ENCODE measurements at regions not wholly inside any gene's neighbourhood (a gene's known extent, or its start where the extent isn't known, plus 50 kb on each side); places are given as distances from the start of the nearest gene placed in this dataset.

GRCh38 chr1:244163861-244164510 is 112.9 kb downstream of the ZBTB18 start:
- TF ChIP-seq EZH2phosphoT487 (IDR thresholded peaks at IDR 0.05; ENCODE audit: borderline replicate concordance): no peak
- no peak for TF ChIP-seq CTCF (conservative IDR thresholded peaks at IDR 0.05; ENCODE audit: low read length)
- Histone ChIP-seq H3K9me3 (ENCODE audit: insufficient read depth, low read depth, low read length) (no peaks in the 10 kb centered on the region), H2AFZ (ENCODE audit: low read length) (no peak overlapping the region), H4K20me1 (ENCODE audit: insufficient read depth, low read length, poor library complexity, severe bottlenecking) (no peaks in the 10 kb centered on the region), H3K4me1 (ENCODE audit: insufficient read depth, low read length, poor library complexity, severe bottlenecking) (no peaks in the 10 kb centered on the region), H3K27me3 (ENCODE audit: insufficient read depth, low read length, poor library complexity, severe bottlenecking) (no peaks in the 10 kb centered on the region), H3K36me3 (ENCODE audit: insufficient read depth, low read length) (no peaks in the 10 kb centered on the region), H3K9ac (ENCODE audit: low read depth, low read length, poor library complexity, severe bottlenecking) (no peak overlapping the region), H3K9me2 (replicated peaks; ENCODE audit: low read depth, low read length) (no peaks in the 10 kb centered on the region), H3K4me3 (ENCODE audit: low read length, poor library complexity, severe bottlenecking) (no peak overlapping the region), H3F3A (ENCODE audit: low read depth) (no peaks in the 10 kb centered on the region), H3K79me2 (ENCODE audit: insufficient read depth, low read length) (no peaks in the 10 kb centered on the region), H3K4me2 (ENCODE audit: low read depth, low read length, poor library complexity, severe bottlenecking) (no peak overlapping the region)

GRCh38 chr1:244164511-244164890 is 113.4 kb downstream of the ZBTB18 start:
- H3K79me2 ChIP-seq (ENCODE audit: insufficient read depth, low read length): no peaks in the 10 kb centered on the region
- no peaks in the 10 kb centered on the region for H3K36me3 ChIP-seq (ENCODE audit: insufficient read depth, low read length)
- TF ChIP-seq EZH2phosphoT487 (IDR thresholded peaks at IDR 0.05; ENCODE audit: borderline replicate concordance): no peak
- TF ChIP-seq CTCF (conservative IDR thresholded peaks at IDR 0.05; ENCODE audit: low read length): no peak
- no peaks in the 10 kb centered on the region for H3K4me1 ChIP-seq (ENCODE audit: insufficient read depth, low read length, poor library complexity, severe bottlenecking)
- H3K27me3 ChIP-seq (ENCODE audit: insufficient read depth, low read length, poor library complexity, severe bottlenecking): no peaks in the 10 kb centered on the region
- H4K20me1 ChIP-seq (ENCODE audit: insufficient read depth, low read length, poor library complexity, severe bottlenecking): no peaks in the 10 kb centered on the region
- H3K4me3 ChIP-seq (ENCODE audit: low read length, poor library complexity, severe bottlenecking): no peak overlapping the region
- H2AFZ ChIP-seq (ENCODE audit: low read length): no peak overlapping the region
- no peak overlapping the region for H3K4me2 ChIP-seq (ENCODE audit: low read depth, low read length, poor library complexity, severe bottlenecking)
- H3K9me3 ChIP-seq (ENCODE audit: insufficient read depth, low read depth, low read length): no peaks in the 10 kb centered on the region
- H3F3A ChIP-seq (ENCODE audit: low read depth): no peaks in the 10 kb centered on the region
- H3K9ac ChIP-seq (ENCODE audit: low read depth, low read length, poor library complexity, severe bottlenecking): no peak overlapping the region
- no peaks in the 10 kb centered on the region for H3K9me2 ChIP-seq (replicated peaks; ENCODE audit: low read depth, low read length)

GRCh38 chr1:244165021-244165420 is 113.9 kb downstream of the ZBTB18 start:
- TF ChIP-seq EZH2phosphoT487 (IDR thresholded peaks at IDR 0.05; ENCODE audit: borderline replicate concordance) (no peak), CTCF (conservative IDR thresholded peaks at IDR 0.05; ENCODE audit: low read length) (no peak)
- Histone ChIP-seq H3K79me2 (ENCODE audit: insufficient read depth, low read length) (no peaks in the 10 kb centered on the region), H3F3A (ENCODE audit: low read depth) (no peaks in the 10 kb centered on the region), H3K9me2 (replicated peaks; ENCODE audit: low read depth, low read length) (no peaks in the 10 kb centered on the region), H3K9me3 (ENCODE audit: insufficient read depth, low read depth, low read length) (no peaks in the 10 kb centered on the region), H3K4me1 (ENCODE audit: insufficient read depth, low read length, poor library complexity, severe bottlenecking) (no peaks in the 10 kb centered on the region), H3K36me3 (ENCODE audit: insufficient read depth, low read length) (no peaks in the 10 kb centered on the region), H4K20me1 (ENCODE audit: insufficient read depth, low read length, poor library complexity, severe bottlenecking) (no peaks in the 10 kb centered on the region), H3K4me3 (ENCODE audit: low read length, poor library complexity, severe bottlenecking) (no peak overlapping the region), H2AFZ (ENCODE audit: low read length) (no peak overlapping the region), H3K9ac (ENCODE audit: low read depth, low read length, poor library complexity, severe bottlenecking) (no peak overlapping the region), H3K4me2 (ENCODE audit: low read depth, low read length, poor library complexity, severe bottlenecking) (no peak overlapping the region), H3K27me3 (ENCODE audit: insufficient read depth, low read length, poor library complexity, severe bottlenecking) (no peaks in the 10 kb centered on the region)

All from Loucy (cell line).